ENCODE measurements at regions not wholly inside any gene's neighbourhood (a gene's known extent, or its start where the extent isn't known, plus 50 kb on each side); places are given as distances from the start of the nearest gene placed in this dataset.

- TF ChIP-seq SP1 (CRISPR knock-in tag; IDR thresholded peaks at IDR 0.05): no peak
Observed at GRCh38 chr21:15626031-15626430, 103.8 kb upstream of the USP25 start (continued).

GRCh38 chr21:15627011-15627410 is 102.8 kb upstream of the USP25 start:
- H4K20me1 ChIP-seq (replicated peaks; ENCODE audit: control insufficient read depth, insufficient read depth, low read length): no peaks in the 10 kb centered on the region
- no peak overlapping the region for H3K4me2 ChIP-seq (ENCODE audit: insufficient read depth, low read length)
- no peaks in the 10 kb centered on the region for H3K79me2 ChIP-seq (ENCODE audit: control insufficient read depth, insufficient read depth, low read length)
- ATAC-seq (no peak), DNase-seq (ENCODE audit: extremely low read depth in 1 of 4, low spot score in 3 of 4) (no peak), FAIRE-seq (no peak)
- no peak overlapping the region for H3K27ac ChIP-seq (ENCODE audit: extremely low read depth, low read depth, low read length)
- no peaks in the 10 kb centered on the region for H3K36me3 ChIP-seq (ENCODE audit: control insufficient read depth, insufficient read depth, low read length)
- no peak overlapping the region for H3K9ac ChIP-seq (ENCODE audit: insufficient read depth in 1 of 2, low read depth in 2 of 2, low read length in 2 of 2)
- in situ Hi-C loops (cut with MboI): no loop called here
- H3K9me3 ChIP-seq (replicated peaks; ENCODE audit: control insufficient read depth, insufficient read depth, low read depth, low read length): no peaks in the 10 kb centered on the region
- no peak overlapping the region for H2AFZ ChIP-seq (ENCODE audit: low read depth, low read length)
- ChIA-PET POLR2A (no interaction called here), CTCF (ENCODE audit: low intra/inter-chr PET ratio) (no interaction called here)
- BruUV-seq (replicated peaks): no TSS peak
- no peak overlapping the region for H3K4me3 ChIP-seq
- intact Hi-C loops (cut with micrococcal nuclease): no loop called here
- no peaks in the 10 kb centered on the region for H3K27me3 ChIP-seq (ENCODE audit: control insufficient read depth in 2 of 2, insufficient read depth in 2 of 2, low read length in 2 of 2)
- no peaks in the 10 kb centered on the region for H3K4me1 ChIP-seq (replicated peaks in 1 of 2; ENCODE audit: control insufficient read depth in 2 of 2, insufficient read depth in 2 of 2, low read length in 2 of 2)
- 0% methylated on average over 3 of the region's 3 CpGs for WGBS (ENCODE audit: insufficient coverage, low coverage, missing lambda C conversion rate)
- H3K9me1 ChIP-seq (ENCODE audit: control insufficient read depth, insufficient read depth, low read length): no peaks in the 10 kb centered on the region
- no peak for TF ChIP-seq JUN (IDR thresholded peaks at IDR 0.05; ENCODE audit: borderline replicate concordance, low read depth, low read length)
- TF ChIP-seq JUN (CRISPR knock-in tag; IDR thresholded peaks at IDR 0.05; ENCODE audit: borderline replicate concordance): no peak
- TF ChIP-seq ZNF592 (IDR thresholded peaks at IDR 0.05): no peak
- no peak for TF ChIP-seq L3MBTL2 (IDR thresholded peaks at IDR 0.05)
- no peak for TF ChIP-seq SETDB1 (IDR thresholded peaks at IDR 0.05; ENCODE audit: low read length)
- no peak for TF ChIP-seq ZNF384 (IDR thresholded peaks at IDR 0.05; ENCODE audit: low read depth, low read length)
- no peak for TF ChIP-seq EGR1 (conservative IDR thresholded peaks at IDR 0.05)
- no peak for TF ChIP-seq ZZZ3 (IDR thresholded peaks at IDR 0.05)
- TF ChIP-seq IRF2 (CRISPR knock-in tag; IDR thresholded peaks at IDR 0.05): no peak
- no peak for TF ChIP-seq ZHX1 (conservative IDR thresholded peaks at IDR 0.05; ENCODE audit: low read length)
- no peak for TF ChIP-seq TFAM (CRISPR knock-in tag; conservative IDR thresholded peaks at IDR 0.05)
- TF ChIP-seq SIRT6 (IDR thresholded peaks at IDR 0.05; ENCODE audit: low read depth, low read length): no peak
- TF ChIP-seq GTF2A2 (tag; IDR thresholded peaks at IDR 0.05): no peak
- no peak for TF ChIP-seq CBX3 (IDR thresholded peaks at IDR 0.05; ENCODE audit: borderline replicate concordance in 1 of 2, low read length in 2 of 2)
